ENCODE measurements at regions not wholly inside any gene's neighbourhood (a gene's known extent, or its start where the extent isn't known, plus 50 kb on each side); places are given as distances from the start of the nearest gene placed in this dataset.
"Not testable (repeated sequence)": the region's sequence is repeated elsewhere in the genome, so short reads cannot be mapped to it uniquely, and the experiment has no call there.

GRCh38 chr12:58009405-58010195, 68.2 kb downstream of the ATP23 start:
- DNase-seq, result no peak

GRCh38 chr12:58011676-58012075, 70.3 kb downstream of the ATP23 start:
- no peak for DNase-seq

GRCh38 chr12:58022379-58023020, 81.1 kb downstream of the ATP23 start:
- DNase-seq, result not testable (repeated sequence)

- DNase-seq, result no peak
These were observed 84.1 kb downstream of the ATP23 start for GRCh38 chr12:58025431-58025830.

GRCh38 chr12:58026426-58026825, 85.1 kb downstream of the ATP23 start:
- no peak for DNase-seq

GRCh38 chr12:58026897-58027891, 85.8 kb downstream of the ATP23 start:
- no peak for DNase-seq

DNA sequence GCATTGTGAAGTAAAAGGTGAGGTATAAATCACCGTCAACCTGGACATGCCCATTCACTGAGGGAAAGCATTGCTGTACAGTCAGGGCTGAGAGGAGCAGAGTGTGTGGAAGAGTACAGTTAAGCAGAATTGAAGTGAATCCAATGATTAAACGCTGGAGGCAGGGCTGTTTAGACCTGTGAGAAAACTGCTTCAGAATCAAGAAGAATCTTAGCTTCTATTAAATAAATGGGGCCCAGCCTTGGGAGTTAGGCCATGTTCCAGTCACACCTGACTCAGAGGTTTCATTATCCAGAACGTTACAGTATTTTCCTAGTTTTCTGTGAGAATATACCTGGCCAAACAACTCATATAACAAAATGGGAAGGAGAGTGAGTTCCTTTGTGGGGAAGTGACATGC, 86.9 kb downstream of the ATP23 start:
- no peak for DNase-seq

- DNase-seq, result no peak
These were observed 87.9 kb downstream of the ATP23 start for GRCh38 chr12:58029260-58029659.

GRCh38 chr12:58030566-58031279, 89.4 kb downstream of the ATP23 start:
- DNase-seq, result peak; percentile 4 to 36 (median 29)

GRCh38 chr12:58032156-58032555, 90.8 kb downstream of the ATP23 start:
- no peak for DNase-seq

GRCh38 chr12:58033831-58034230, 92.5 kb downstream of the ATP23 start:
- no peak for DNase-seq

- DNase-seq, result no peak
These were observed 92.9 kb downstream of the ATP23 start for GRCh38 chr12:58034311-58034710.

DNA sequence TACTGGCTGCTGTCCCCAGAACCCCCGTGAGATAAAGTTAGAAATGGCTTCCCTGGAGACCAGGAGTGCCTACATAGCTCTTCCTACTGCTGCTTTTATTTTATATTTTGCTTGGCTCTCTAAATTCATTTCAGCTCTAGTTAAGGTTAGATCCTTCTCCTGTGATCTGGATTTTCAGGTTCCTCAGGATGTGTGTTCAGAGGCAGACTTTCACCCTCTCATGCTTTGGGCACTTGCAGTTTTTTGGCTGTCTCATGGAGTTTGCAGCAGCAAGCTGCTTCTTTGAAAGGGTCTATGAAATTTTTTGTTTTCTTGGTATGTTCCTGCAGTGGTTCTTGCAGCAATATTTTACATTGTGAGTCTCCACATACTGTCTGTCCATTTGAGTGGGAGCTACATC, 93.3 kb downstream of the ATP23 start:
- DNase-seq, result no peak

GRCh38 chr12:58041441-58041840, 100.1 kb downstream of the ATP23 start:
- DNase-seq, result no peak

DNA sequence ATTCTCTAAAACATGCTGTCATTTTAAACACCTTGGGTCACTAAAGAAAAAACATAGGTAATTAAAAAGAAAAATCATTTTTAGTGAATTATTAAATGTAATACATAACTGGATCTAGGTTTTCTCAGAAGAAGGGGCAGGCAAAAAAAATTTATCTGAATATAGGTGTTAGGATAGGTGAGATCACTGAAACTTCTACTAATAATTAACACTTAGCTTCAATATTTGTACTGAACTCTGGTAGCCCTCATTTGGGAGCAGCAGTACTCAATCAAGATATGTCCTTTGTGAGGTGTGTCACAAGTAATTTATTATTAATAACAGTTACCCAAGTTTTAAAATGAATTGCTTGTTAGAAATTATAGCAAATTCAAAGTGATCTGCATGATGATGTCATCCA, 103.6 kb downstream of the ATP23 start:
- no peak for DNase-seq

- peak; percentile 24 to 50 (median 24) for DNase-seq
These were observed 104.9 kb downstream of the ATP23 start for GRCh38 chr12:58046271-58046670.

GRCh38 chr12:58051378-58051777, 110.0 kb downstream of the ATP23 start:
- peak in 1 of 3 donors; percentile 5 for DNase-seq

DNA sequence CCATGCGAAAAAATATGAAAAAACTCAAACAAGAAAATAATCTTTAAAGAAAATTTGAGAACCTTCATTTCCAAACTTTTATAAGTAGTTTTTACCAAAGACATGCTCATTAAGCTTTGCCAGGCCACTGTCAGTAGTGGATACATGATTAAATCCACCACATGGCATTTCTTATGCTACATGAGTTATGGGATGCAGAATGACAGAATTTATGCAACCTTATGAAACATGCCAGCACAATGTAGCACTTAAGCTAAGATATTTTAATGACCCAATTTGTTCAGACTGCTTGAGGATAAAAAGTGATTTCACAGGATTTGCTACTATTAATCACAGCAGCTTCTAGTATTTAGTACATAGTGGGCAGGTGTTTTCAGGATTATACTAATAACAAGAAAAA, 123.3 kb downstream of the ATP23 start:
- DNase-seq, result no peak

GRCh38 chr12:58066296-58066695, 124.9 kb downstream of the ATP23 start:
- no peak for DNase-seq

- no peak for DNase-seq
These were observed 126.4 kb downstream of the ATP23 start for GRCh38 chr12:58067610-58068387.

DNA sequence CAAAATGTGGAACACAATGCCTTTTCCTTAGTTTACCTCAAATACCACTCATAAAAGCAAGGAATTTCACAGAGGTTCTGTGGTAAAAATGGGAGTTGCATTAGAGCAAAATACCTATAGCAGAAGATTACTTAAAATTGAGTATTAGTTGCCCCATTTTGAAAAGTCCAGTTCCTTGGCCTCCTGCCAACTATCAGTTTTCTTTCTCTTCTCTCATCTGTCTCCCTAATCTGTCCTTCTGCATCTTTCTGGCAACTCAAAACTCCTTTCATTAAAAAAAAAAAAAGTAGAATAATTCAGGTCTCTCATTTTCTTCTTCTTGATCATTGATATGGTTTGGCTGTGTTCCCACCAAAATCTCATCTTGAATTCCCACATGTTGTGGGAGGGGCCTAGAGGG, 127.3 kb downstream of the ATP23 start:
- no peak for DNase-seq

Measured in suppressor macrophage treated with lipopolysaccharide for 1 hour (primary cell).